ENCODE measurements at regions not wholly inside any gene's neighbourhood (a gene's known extent, or its start where the extent isn't known, plus 50 kb on each side); places are given as distances from the start of the nearest gene placed in this dataset.

- TF ChIP-seq CTCF (IDR thresholded peaks at IDR 0.05) = no peak
- TF ChIP-seq POLR2A (IDR thresholded peaks at IDR 0.05) = no peak
- no peak for TF ChIP-seq POLR2AphosphoS5 (IDR thresholded peaks at IDR 0.05)
Measured at GRCh38 chr5:10832421-10832820, 71.4 kb upstream of the DAP start.
